Neural crest cell (in vitro differentiated cells): ENCODE measurements at regions not wholly inside any gene's neighbourhood (a gene's known extent, or its start where the extent isn't known, plus 50 kb on each side); places are given as distances from the start of the nearest gene placed in this dataset.
"Not testable (repeated sequence)": the region's sequence is repeated elsewhere in the genome, so short reads cannot be mapped to it uniquely, and the experiment has no call there.

Experiments used
- DNase-seq: peaks from one replicate; pipeline ENCODE4 v3.0.0; 2021; ENCODE audit warnings: low read depth, mixed read lengths, low spot score
- H3K27ac Mint-ChIP-seq: one replicate; pipeline ENCODE4 v1.8.0; 2021; ENCODE audit warnings: mild to moderate bottlenecking, mixed read lengths; ENCODE audit not compliant: unreplicated experiment
- H3K27me3 Mint-ChIP-seq: 2 replicates; pipeline ENCODE4 v1.8.0; 2021; ENCODE audit warnings: low read depth, mild to moderate bottlenecking, mixed read lengths
- H3K36me3 Mint-ChIP-seq: 2 replicates; pipeline ENCODE4 v1.8.0; 2021; ENCODE audit warnings: low read depth, mild to moderate bottlenecking, mixed read lengths
- H3K4me1 Mint-ChIP-seq: 2 replicates; pipeline ENCODE4 v1.8.0; 2021; ENCODE audit warnings: mixed read lengths
- H3K4me3 Mint-ChIP-seq: one replicate; pipeline ENCODE4 v1.8.0; 2021; ENCODE audit warnings: mild to moderate bottlenecking, mixed read lengths
- H3K9me3 Mint-ChIP-seq: 2 replicates; pipeline ENCODE4 v1.8.0; 2021; ENCODE audit warnings: mixed read lengths
- CTCF ChIP-seq: fragments of 200-600 bp; sonication (generic); conservative IDR thresholded peaks from 2 replicates; pipeline ENCODE4 v1.5.0; 2021; ENCODE audit warnings: antibody characterized with exemption, mild to moderate bottlenecking

- no peaks in the 10 kb centered on the region for H3K4me1 Mint-ChIP-seq
- TF ChIP-seq CTCF = no peak
- no peak for DNase-seq
- peaks cover 32% of the 10 kb centered on the region for H3K36me3 Mint-ChIP-seq
- peaks cover 32% of the 10 kb centered on the region for H3K9me3 Mint-ChIP-seq
- no peak overlapping the region for H3K4me3 Mint-ChIP-seq
- no peak overlapping the region for H3K27ac Mint-ChIP-seq
- H3K27me3 Mint-ChIP-seq = no peaks in the 10 kb centered on the region
Measured at GRCh38 chr20:29085625-29086024, 2171.8 kb upstream of the DEFB115 start.

- not testable (repeated sequence) for H3K27me3 Mint-ChIP-seq, DNase-seq, H3K4me3 Mint-ChIP-seq, H3K27ac Mint-ChIP-seq, H3K4me1 Mint-ChIP-seq
- H3K9me3 Mint-ChIP-seq = peaks cover 34% of the 10 kb centered on the region
- peaks cover 34% of the 10 kb centered on the region for H3K36me3 Mint-ChIP-seq
Measured at GRCh38 chr20:29086145-29086718, 2171.2 kb upstream of the DEFB115 start.

- H3K27me3 Mint-ChIP-seq = no peaks in the 10 kb centered on the region
- no peak for DNase-seq
- peaks cover 35% of the 10 kb centered on the region for H3K9me3 Mint-ChIP-seq
- TF ChIP-seq CTCF = no peak
- peaks cover 31% of the 10 kb centered on the region for H3K36me3 Mint-ChIP-seq
- H3K4me1 Mint-ChIP-seq = no peaks in the 10 kb centered on the region
- no peak overlapping the region for H3K27ac Mint-ChIP-seq
- H3K4me3 Mint-ChIP-seq = no peak overlapping the region
Measured at GRCh38 chr20:29086938-29087337, 2170.5 kb upstream of the DEFB115 start.

- Mint-ChIP-seq H3K36me3 (peaks cover 29% of the 10 kb centered on the region), H3K9me3 (peaks cover 35% of the 10 kb centered on the region)
- not testable (repeated sequence) for H3K27me3 Mint-ChIP-seq, H3K4me3 Mint-ChIP-seq, H3K27ac Mint-ChIP-seq, H3K4me1 Mint-ChIP-seq, DNase-seq
Measured at GRCh38 chr20:29087887-29088286, 2169.6 kb upstream of the DEFB115 start.

GRCh38 chr20:29088472-29088871, 2169.0 kb upstream of the DEFB115 start:
- H3K9me3 Mint-ChIP-seq = peaks cover 33% of the 10 kb centered on the region

GRCh38 chr20:29089409-29089808, 2168.1 kb upstream of the DEFB115 start:
- DNase-seq, H3K27me3 Mint-ChIP-seq: not testable (repeated sequence)

More at GRCh38 chr20:29088472-29088871, 2169.0 kb upstream of the DEFB115 start:
- H3K27ac Mint-ChIP-seq, H3K4me3 Mint-ChIP-seq, H3K4me1 Mint-ChIP-seq, DNase-seq, H3K27me3 Mint-ChIP-seq: not testable (repeated sequence)
- H3K36me3 Mint-ChIP-seq = peaks cover 29% of the 10 kb centered on the region

GRCh38 chr20:29093958-29094357, 2163.5 kb upstream of the DEFB115 start:
- Mint-ChIP-seq H3K36me3 (peaks cover 12% of the 10 kb centered on the region), H3K9me3 (peaks cover 16% of the 10 kb centered on the region)
- not testable (repeated sequence) for DNase-seq, H3K27me3 Mint-ChIP-seq, H3K4me1 Mint-ChIP-seq, H3K4me3 Mint-ChIP-seq, H3K27ac Mint-ChIP-seq

More at GRCh38 chr20:29089409-29089808, 2168.1 kb upstream of the DEFB115 start:
- peaks cover 25% of the 10 kb centered on the region for H3K36me3 Mint-ChIP-seq
- H3K4me3 Mint-ChIP-seq, H3K4me1 Mint-ChIP-seq, H3K27ac Mint-ChIP-seq: not testable (repeated sequence)
- peaks cover 29% of the 10 kb centered on the region for H3K9me3 Mint-ChIP-seq

- not testable (repeated sequence) for H3K27ac Mint-ChIP-seq, H3K4me3 Mint-ChIP-seq, H3K36me3 Mint-ChIP-seq, H3K4me1 Mint-ChIP-seq, DNase-seq, H3K27me3 Mint-ChIP-seq, H3K9me3 Mint-ChIP-seq
Measured at GRCh38 chr20:29096695-29097094, 2160.8 kb upstream of the DEFB115 start.

- H3K27me3 Mint-ChIP-seq, H3K36me3 Mint-ChIP-seq, DNase-seq, H3K27ac Mint-ChIP-seq, H3K4me1 Mint-ChIP-seq, H3K4me3 Mint-ChIP-seq: not testable (repeated sequence)
- peaks cover 16% of the 10 kb centered on the region for H3K9me3 Mint-ChIP-seq
Measured at GRCh38 chr20:29107884-29108283, 2149.6 kb upstream of the DEFB115 start.

- not testable (repeated sequence) for H3K27me3 Mint-ChIP-seq, DNase-seq, H3K4me3 Mint-ChIP-seq, H3K27ac Mint-ChIP-seq, H3K4me1 Mint-ChIP-seq, H3K36me3 Mint-ChIP-seq
- peaks cover 19% of the 10 kb centered on the region for H3K9me3 Mint-ChIP-seq
Measured at GRCh38 chr20:29109386-29109785, 2148.1 kb upstream of the DEFB115 start.

- peaks cover 13% of the 10 kb centered on the region for H3K36me3 Mint-ChIP-seq
- not testable (repeated sequence) for H3K4me1 Mint-ChIP-seq, H3K27me3 Mint-ChIP-seq, DNase-seq, H3K27ac Mint-ChIP-seq, H3K4me3 Mint-ChIP-seq
- peaks cover 31% of the 10 kb centered on the region for H3K9me3 Mint-ChIP-seq
Measured at GRCh38 chr20:29115097-29115496, 2142.4 kb upstream of the DEFB115 start.
